ENCODE measurements at regions not wholly inside any gene's neighbourhood (a gene's known extent, or its start where the extent isn't known, plus 50 kb on each side); places are given as distances from the start of the nearest gene placed in this dataset.

DNA sequence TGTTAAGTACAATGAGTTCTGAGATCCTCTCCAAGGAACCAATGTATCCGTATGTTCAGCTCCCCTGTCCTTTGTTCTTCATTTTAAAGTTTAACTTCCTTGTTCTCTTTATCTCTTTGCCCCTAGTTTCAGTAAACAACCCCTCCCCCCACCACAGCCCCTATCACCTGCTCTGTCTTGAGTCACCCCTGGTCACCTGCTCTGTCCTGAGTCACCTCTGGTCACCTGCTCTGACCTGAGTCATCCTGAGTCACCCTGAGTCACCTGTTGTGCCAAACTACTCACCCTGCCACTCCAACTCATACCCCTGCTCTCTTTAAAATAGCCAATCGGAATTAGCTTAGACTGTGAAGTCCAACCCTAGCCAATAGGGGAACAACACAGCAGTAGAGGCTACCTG lies 288.7 kb upstream of the CDYL start:
- no peak overlapping the region for H2AFZ ChIP-seq
- H3K27ac ChIP-seq (ENCODE audit: low read depth), result no peak overlapping the region
- Mint-ChIP-seq H3K4me3 (no peak overlapping the region), H3K36me3 (ENCODE audit: low read depth) (peaks cover 52% of the 10 kb centered on the region), H3K4me1 (peaks cover 3% of the 10 kb centered on the region; the same call in 2 of the 3 replicates), H3K27ac (no peak overlapping the region), H3K27me3 (ENCODE audit: insufficient read depth, low read depth, poor library complexity) (peaks cover 5% of the 10 kb centered on the region), H3K9me3 (peaks cover 57% of the 10 kb centered on the region)
- no peak for DNase-seq (ENCODE audit: low spot score)
- no peak overlapping the region for H3K4me2 ChIP-seq
- peaks cover 8% of the 10 kb centered on the region; the same call in 1 of the 2 replicates for H3K36me3 ChIP-seq (ENCODE audit: insufficient read depth)
- H3K4me1 ChIP-seq (ENCODE audit: insufficient read depth), result peaks cover 5% of the 10 kb centered on the region; the same call in 1 of the 2 replicates
- no peaks in the 10 kb centered on the region for H3K27me3 ChIP-seq (ENCODE audit: insufficient read depth)
- TF ChIP-seq CTCF (conservative IDR thresholded peaks at IDR 0.05; ENCODE audit: low read depth in 2 of 2), result no peak
- TF ChIP-seq EZH2phosphoT487 (IDR thresholded peaks at IDR 0.05; ENCODE audit: unreplicated experiment), result no peak
- TF ChIP-seq, protein P1, sequence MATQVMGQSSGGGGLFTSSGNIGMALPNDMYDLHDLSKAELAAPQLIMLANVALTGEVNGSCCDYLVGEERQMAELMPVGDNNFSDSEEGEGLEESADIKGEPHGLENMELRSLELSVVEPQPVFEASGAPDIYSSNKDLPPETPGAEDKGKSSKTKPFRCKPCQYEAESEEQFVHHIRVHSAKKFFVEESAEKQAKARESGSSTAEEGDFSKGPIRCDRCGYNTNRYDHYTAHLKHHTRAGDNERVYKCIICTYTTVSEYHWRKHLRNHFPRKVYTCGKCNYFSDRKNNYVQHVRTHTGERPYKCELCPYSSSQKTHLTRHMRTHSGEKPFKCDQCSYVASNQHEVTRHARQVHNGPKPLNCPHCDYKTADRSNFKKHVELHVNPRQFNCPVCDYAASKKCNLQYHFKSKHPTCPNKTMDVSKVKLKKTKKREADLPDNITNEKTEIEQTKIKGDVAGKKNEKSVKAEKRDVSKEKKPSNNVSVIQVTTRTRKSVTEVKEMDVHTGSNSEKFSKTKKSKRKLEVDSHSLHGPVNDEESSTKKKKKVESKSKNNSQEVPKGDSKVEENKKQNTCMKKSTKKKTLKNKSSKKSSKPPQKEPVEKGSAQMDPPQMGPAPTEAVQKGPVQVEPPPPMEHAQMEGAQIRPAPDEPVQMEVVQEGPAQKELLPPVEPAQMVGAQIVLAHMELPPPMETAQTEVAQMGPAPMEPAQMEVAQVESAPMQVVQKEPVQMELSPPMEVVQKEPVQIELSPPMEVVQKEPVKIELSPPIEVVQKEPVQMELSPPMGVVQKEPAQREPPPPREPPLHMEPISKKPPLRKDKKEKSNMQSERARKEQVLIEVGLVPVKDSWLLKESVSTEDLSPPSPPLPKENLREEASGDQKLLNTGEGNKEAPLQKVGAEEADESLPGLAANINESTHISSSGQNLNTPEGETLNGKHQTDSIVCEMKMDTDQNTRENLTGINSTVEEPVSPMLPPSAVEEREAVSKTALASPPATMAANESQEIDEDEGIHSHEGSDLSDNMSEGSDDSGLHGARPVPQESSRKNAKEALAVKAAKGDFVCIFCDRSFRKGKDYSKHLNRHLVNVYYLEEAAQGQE (IDR thresholded peaks at IDR 0.05; ENCODE audit: unreplicated experiment), result no peak
- TF ChIP-seq, protein P2, sequence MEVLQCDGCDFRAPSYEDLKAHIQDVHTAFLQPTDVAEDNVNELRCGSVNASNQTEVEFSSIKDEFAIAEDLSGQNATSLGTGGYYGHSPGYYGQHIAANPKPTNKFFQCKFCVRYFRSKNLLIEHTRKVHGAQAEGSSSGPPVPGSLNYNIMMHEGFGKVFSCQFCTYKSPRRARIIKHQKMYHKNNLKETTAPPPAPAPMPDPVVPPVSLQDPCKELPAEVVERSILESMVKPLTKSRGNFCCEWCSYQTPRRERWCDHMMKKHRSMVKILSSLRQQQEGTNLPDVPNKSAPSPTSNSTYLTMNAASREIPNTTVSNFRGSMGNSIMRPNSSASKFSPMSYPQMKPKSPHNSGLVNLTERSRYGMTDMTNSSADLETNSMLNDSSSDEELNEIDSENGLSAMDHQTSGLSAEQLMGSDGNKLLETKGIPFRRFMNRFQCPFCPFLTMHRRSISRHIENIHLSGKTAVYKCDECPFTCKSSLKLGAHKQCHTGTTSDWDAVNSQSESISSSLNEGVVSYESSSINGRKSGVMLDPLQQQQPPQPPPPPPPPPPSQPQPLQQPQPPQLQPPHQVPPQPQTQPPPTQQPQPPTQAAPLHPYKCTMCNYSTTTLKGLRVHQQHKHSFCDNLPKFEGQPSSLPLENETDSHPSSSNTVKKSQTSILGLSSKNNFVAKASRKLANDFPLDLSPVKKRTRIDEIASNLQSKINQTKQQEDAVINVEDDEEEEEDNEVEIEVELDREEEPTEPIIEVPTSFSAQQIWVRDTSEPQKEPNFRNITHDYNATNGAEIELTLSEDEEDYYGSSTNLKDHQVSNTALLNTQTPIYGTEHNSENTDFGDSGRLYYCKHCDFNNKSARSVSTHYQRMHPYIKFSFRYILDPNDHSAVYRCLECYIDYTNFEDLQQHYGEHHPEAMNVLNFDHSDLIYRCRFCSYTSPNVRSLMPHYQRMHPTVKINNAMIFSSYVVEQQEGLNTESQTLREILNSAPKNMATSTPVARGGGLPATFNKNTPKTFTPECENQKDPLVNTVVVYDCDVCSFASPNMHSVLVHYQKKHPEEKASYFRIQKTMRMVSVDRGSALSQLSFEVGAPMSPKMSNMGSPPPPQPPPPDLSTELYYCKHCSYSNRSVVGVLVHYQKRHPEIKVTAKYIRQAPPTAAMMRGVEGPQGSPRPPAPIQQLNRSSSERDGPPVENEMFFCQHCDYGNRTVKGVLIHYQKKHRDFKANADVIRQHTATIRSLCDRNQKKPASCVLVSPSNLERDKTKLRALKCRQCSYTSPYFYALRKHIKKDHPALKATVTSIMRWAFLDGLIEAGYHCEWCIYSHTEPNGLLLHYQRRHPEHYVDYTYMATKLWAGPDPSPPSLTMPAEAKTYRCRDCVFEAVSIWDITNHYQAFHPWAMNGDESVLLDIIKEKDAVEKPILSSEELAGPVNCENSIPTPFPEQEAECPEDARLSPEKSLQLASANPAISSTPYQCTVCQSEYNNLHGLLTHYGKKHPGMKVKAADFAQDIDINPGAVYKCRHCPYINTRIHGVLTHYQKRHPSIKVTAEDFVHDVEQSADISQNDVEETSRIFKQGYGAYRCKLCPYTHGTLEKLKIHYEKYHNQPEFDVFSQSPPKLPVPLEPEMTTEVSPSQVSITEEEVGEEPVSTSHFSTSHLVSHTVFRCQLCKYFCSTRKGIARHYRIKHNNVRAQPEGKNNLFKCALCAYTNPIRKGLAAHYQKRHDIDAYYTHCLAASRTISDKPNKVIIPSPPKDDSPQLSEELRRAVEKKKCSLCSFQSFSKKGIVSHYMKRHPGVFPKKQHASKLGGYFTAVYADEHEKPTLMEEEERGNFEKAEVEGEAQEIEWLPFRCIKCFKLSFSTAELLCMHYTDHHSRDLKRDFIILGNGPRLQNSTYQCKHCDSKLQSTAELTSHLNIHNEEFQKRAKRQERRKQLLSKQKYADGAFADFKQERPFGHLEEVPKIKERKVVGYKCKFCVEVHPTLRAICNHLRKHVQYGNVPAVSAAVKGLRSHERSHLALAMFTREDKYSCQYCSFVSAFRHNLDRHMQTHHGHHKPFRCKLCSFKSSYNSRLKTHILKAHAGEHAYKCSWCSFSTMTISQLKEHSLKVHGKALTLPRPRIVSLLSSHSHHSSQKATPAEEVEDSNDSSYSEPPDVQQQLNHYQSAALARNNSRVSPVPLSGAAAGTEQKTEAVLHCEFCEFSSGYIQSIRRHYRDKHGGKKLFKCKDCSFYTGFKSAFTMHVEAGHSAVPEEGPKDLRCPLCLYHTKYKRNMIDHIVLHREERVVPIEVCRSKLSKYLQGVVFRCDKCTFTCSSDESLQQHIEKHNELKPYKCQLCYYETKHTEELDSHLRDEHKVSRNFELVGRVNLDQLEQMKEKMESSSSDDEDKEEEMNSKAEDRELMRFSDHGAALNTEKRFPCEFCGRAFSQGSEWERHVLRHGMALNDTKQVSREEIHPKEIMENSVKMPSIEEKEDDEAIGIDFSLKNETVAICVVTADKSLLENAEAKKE (CRISPR knock-in tag; IDR thresholded peaks at IDR 0.05), result no peak
- TF ChIP-seq JUNB (IDR thresholded peaks at IDR 0.05; ENCODE audit: unreplicated experiment), result no peak
- no peak for TF ChIP-seq POLR2AphosphoS5 (IDR thresholded peaks at IDR 0.05; ENCODE audit: low read depth)
- TF ChIP-seq ZNF114 (CRISPR knock-in tag; IDR thresholded peaks at IDR 0.05), result no peak
- TF ChIP-seq, protein P3, sequence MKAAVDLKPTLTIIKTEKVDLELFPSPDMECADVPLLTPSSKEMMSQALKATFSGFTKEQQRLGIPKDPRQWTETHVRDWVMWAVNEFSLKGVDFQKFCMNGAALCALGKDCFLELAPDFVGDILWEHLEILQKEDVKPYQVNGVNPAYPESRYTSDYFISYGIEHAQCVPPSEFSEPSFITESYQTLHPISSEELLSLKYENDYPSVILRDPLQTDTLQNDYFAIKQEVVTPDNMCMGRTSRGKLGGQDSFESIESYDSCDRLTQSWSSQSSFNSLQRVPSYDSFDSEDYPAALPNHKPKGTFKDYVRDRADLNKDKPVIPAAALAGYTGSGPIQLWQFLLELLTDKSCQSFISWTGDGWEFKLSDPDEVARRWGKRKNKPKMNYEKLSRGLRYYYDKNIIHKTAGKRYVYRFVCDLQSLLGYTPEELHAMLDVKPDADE (IDR thresholded peaks at IDR 0.05), result no peak
- no peak for TF ChIP-seq STAT1 (IDR thresholded peaks at IDR 0.05; ENCODE audit: unreplicated experiment)
- TF ChIP-seq CREB1 (CRISPR knock-in tag; IDR thresholded peaks at IDR 0.05; ENCODE audit: low read depth), result no peak
- no peak for TF ChIP-seq ZNF331 (CRISPR knock-in tag; IDR thresholded peaks at IDR 0.05; ENCODE audit: low read depth)
- TF ChIP-seq EZH2 (IDR thresholded peaks at IDR 0.05; ENCODE audit: low read depth, unreplicated experiment), result no peak
- no peak for TF ChIP-seq NANOG (IDR thresholded peaks at IDR 0.05; ENCODE audit: borderline replicate concordance)
- no peaks in the 10 kb centered on the region for H3F3A ChIP-seq (replicated peaks; ENCODE audit: low read depth)
- 0 out of 2 replicates have a peak, but pooled peaks cover 11% of the 10 kb centered on the region for H3K9me2 ChIP-seq (ENCODE audit: insufficient read depth)
- H4K20me1 ChIP-seq (replicated peaks; ENCODE audit: insufficient read depth), result no peaks in the 10 kb centered on the region
- H3K79me2 ChIP-seq (replicated peaks; ENCODE audit: insufficient read depth), result no peaks in the 10 kb centered on the region
- H3K4me3 ChIP-seq, result no peak overlapping the region
- ATAC-seq, result no peak

Measured in GM23338 (cell line).